Tibial artery (tissue), 4 donors: ENCODE measurements at regions not wholly inside any gene's neighbourhood (a gene's known extent, or its start where the extent isn't known, plus 50 kb on each side); places are given as distances from the start of the nearest gene placed in this dataset.

Source experiments
- DNase-seq, 2 donors: peaks; one replicate each; pipeline ENCODE4 v3.0.0-alpha.2; 2019
- H3K27ac ChIP-seq, 2 donors: fragments of 200-600 bp; sonication (generic) in 1 of 2; 1 replicate in 1 of 2; 2 replicates in 1 of 2; pipeline ENCODE4 v1.5.1; 2018 to 2019; ENCODE audit warnings: mild to moderate bottlenecking in 1 of 2
- H3K27me3 ChIP-seq, 2 donors: fragments of 200-600 bp; sonication (generic) in 1 of 2; one replicate each; pipeline versions ENCODE4 v1.5.1 to v1.6.0; 2016 to 2019
- H3K36me3 ChIP-seq, 3 donors: fragments of 200-600 bp; sonication (generic) in 2 of 3; one replicate each; pipeline ENCODE4 v1.5.1; 2016 to 2019; ENCODE audit warnings: mild to moderate bottlenecking in 2 of 3
- H3K4me1 ChIP-seq, 4 donors: fragments of 200-600 bp; sonication (generic) in 2 of 4; 1 replicate in 3 of 4; 2 replicates in 1 of 4; pipeline ENCODE4 v1.5.1; 2016 to 2019
- H3K4me3 ChIP-seq, 2 donors: fragments of 200-600 bp; sonication (generic) in 1 of 2; 1 replicate in 1 of 2; 2 replicates in 1 of 2; pipeline ENCODE4 v1.5.1; 2018 to 2019; ENCODE audit warnings: mild to moderate bottlenecking in 2 of 2
- H3K9me3 ChIP-seq, 3 donors: fragments of 200-600 bp; sonication (generic) in 1 of 3; one replicate each; pipeline ENCODE4 v1.5.1; 2016 to 2019
- CTCF ChIP-seq, 2 experiments: fragments of 200-600 bp in 1 of 2; fragments of 450-650 bp in 1 of 2; IDR thresholded peaks; one replicate each; pipeline ENCODE4 v1.5.1; 2017 to 2019; ENCODE audit warnings: antibody characterized with exemption in 2 of 2, mild to moderate bottlenecking in 1 of 2, moderate library complexity in 1 of 2
- intact Hi-C: fragments of 100-400 bp; cut with DNase I; formaldehyde crosslinking; loops from one replicate; pipeline ENCODE4 v1.15.0; 2023; ENCODE audit warnings: low total_unique reads

GRCh38 chr1:5720936-5721335 lies 271.3 kb downstream of the NPHP4 start:
- H3K9me3 ChIP-seq: peaks cover 0 to 2% (median 0%) of the 10 kb centered on the region in 3 donors
- no peak overlapping the region for H3K4me3 ChIP-seq
- intact Hi-C loops: no loop called here
- no peak overlapping the region for H3K27ac ChIP-seq
- no peak for TF ChIP-seq CTCF (IDR thresholded peaks at IDR 0.05)
- H3K4me1 ChIP-seq: no peaks in the 10 kb centered on the region
- peaks cover 0 to 53% of the 10 kb centered on the region in 2 donors for H3K27me3 ChIP-seq
- no peak for DNase-seq
- no peaks in the 10 kb centered on the region for H3K36me3 ChIP-seq

DNA sequence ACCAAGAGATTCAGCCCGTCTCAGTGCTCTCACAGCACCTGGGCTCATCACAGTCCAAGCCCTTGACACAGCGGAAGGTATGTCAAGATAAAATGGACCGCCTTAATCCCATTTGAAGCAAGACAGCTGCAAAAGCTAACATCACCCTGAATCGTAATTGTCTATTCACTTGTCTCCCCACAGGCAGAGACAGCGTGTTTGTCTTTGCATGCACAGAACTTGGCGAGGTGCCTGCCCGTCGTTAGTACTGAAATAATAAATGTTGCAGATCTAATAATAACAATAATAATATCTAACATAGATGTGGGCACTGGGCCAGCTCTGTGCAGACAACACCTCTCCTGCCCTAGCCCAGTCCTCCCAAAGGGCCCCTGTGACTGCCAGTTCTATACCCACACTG lies 271.7 kb downstream of the NPHP4 start:
- Histone ChIP-seq H3K27ac (no peak overlapping the region), H3K9me3 (peaks cover 0 to 6% (median 0%) of the 10 kb centered on the region in 3 donors)
- DNase-seq: no peak

GRCh38 chr1:5720045-5720444 lies 272.2 kb downstream of the NPHP4 start:
- peaks cover 0 to 54% of the 10 kb centered on the region in 2 donors for H3K27me3 ChIP-seq
- intact Hi-C loops: no loop called here

More for the DNA sequence above, 271.7 kb downstream of the NPHP4 start:
- TF ChIP-seq CTCF (IDR thresholded peaks at IDR 0.05): no peak
- Histone ChIP-seq H3K27me3 (peaks cover 0 to 56% of the 10 kb centered on the region in 2 donors), H3K4me3 (no peak overlapping the region), H3K4me1 (no peaks in the 10 kb centered on the region), H3K36me3 (no peaks in the 10 kb centered on the region)
- intact Hi-C loops: no loop called here

GRCh38 chr1:5718831-5719632 lies 273.2 kb downstream of the NPHP4 start:
- intact Hi-C loops: no loop called here
- peak in 1 of 2 donors; percentile 51 for DNase-seq

More at GRCh38 chr1:5720045-5720444, 272.2 kb downstream of the NPHP4 start:
- Histone ChIP-seq H3K9me3 (peaks cover 0 to 6% (median 0%) of the 10 kb centered on the region in 3 donors), H3K4me3 (no peak overlapping the region), H3K4me1 (no peaks in the 10 kb centered on the region), H3K27ac (no peak overlapping the region), H3K36me3 (no peaks in the 10 kb centered on the region)
- no peak for TF ChIP-seq CTCF (IDR thresholded peaks at IDR 0.05)
- DNase-seq: peak in 1 of 2 donors; percentile 37

GRCh38 chr1:5717031-5717682 lies 275.1 kb downstream of the NPHP4 start:
- no peaks in the 10 kb centered on the region for H3K36me3 ChIP-seq
- no peak overlapping the region for H3K4me3 ChIP-seq
- no peak for DNase-seq
- no peak for TF ChIP-seq CTCF (IDR thresholded peaks at IDR 0.05)
- peaks cover 0 to 10% (median 0%) of the 10 kb centered on the region in 3 donors for H3K9me3 ChIP-seq
- no peaks in the 10 kb centered on the region for H3K4me1 ChIP-seq
- no peak overlapping the region for H3K27ac ChIP-seq
- peaks cover 0 to 48% of the 10 kb centered on the region in 2 donors for H3K27me3 ChIP-seq
- intact Hi-C loops: no loop called here

More at GRCh38 chr1:5718831-5719632, 273.2 kb downstream of the NPHP4 start:
- peaks cover 0 to 6% (median 0%) of the 10 kb centered on the region in 3 donors for H3K9me3 ChIP-seq
- no peak overlapping the region for H3K4me3 ChIP-seq
- H3K27ac ChIP-seq: no peak overlapping the region
- H3K27me3 ChIP-seq: peaks cover 0 to 48% of the 10 kb centered on the region in 2 donors
- H3K36me3 ChIP-seq: no peaks in the 10 kb centered on the region
- H3K4me1 ChIP-seq: no peaks in the 10 kb centered on the region
- TF ChIP-seq CTCF (IDR thresholded peaks at IDR 0.05): no peak
